Right hindlimb (tissue), 1 donor: ENCODE measurements at regions not wholly inside any gene's neighbourhood (a gene's known extent, or its start where the extent isn't known, plus 50 kb on each side); places are given as distances from the start of the nearest gene placed in this dataset.
"Not testable (repeated sequence)": the region's sequence is repeated elsewhere in the genome, so short reads cannot be mapped to it uniquely, and the experiment has no call there.

Source experiments
- DNase-seq: peaks from one replicate; pipeline ENCODE4 v3.0.0-alpha.2; 2018

DNA sequence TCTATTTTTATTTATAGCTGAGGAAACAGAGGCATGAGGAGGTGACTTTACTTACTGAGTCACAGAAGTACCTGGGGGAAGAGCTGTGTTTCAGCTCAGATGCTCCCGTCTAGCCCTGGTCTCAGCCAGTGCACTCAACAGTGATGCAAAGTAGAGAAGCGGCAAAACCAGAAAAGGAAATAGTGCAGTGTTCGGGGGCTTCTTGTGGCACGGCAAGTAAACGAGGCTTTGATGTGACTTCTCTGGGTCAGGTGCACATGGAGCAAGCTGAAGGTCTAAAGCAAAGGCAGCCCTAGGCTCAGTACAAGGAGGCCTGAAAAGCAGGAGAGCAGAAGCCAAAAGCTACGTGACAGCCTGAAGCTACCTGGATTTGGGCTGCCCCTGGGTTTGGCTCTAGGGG is 526.7 kb upstream of the ADAMTS16 start:
- no peak for DNase-seq

DNA sequence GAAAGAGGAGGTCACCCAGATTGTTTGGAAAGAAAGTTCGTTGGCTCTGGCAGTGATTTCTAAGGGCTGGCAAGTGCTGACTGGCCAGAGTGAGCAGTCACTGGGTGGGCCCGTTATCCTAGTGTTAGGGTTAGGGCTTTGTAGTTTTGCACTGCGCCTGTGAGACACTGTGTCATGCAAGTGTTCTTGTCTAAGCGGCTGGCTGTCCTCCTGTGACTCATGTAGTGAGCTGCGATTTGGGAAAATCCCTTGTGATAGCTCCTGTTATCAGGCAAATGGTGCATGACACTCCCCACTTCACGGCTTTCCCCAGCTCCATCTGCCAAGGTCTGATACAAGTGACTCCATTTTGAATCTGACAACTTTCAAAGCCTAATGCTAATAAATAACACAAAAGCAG is 526.0 kb upstream of the ADAMTS16 start:
- DNase-seq, result no peak

DNA sequence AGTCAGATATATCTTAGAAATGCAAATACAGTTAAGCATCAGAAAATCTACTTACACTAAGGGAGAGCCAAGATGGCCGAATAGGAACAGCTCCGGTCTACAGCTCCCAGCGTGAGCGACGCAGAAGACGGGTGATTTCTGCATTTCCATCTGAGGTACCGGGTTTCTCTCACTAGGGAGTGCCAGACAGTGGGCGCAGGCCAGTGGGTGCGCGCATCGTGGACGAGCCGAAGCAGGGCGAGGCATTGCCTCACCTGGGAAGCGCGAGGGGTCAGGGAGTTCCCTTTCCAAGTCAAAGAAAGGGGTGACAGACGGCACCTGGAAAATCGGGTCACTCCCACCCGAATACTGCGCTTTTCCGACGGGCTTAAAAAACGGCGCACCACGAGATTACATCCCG is 524.8 kb upstream of the ADAMTS16 start:
- not testable (repeated sequence) for DNase-seq

DNA sequence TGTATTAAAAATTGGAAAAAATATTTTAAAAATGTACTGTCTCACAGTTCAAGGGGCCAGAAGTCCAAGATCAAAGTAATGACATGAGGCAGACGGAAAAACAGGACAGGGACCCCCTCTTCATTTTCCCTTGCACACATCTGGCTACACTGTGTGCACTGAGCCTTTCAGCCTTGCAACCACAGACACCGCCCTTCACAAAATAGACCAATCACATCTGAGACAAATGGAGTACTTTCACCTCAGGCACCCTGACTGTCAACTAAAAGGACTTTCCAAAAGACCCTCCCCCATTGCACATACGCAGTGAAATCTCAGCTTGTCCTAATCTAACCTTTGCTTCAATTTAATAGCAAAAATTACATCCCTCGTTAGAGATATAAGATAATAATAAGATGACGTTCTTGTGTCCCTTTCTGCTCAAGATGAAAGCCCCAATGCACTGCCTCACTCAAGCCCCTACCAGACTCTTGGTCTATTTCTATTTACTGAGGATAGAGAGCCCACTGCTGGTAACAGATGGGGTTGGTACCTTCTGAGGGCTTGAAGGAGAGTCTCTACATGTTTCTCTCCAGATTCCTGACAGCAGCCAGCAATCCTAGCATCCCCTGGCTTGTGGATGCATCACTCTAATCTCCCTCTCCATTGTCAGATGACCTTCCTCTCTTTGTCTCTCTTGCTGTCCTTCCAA is 514.8 kb upstream of the ADAMTS16 start:
- no peak for DNase-seq

DNA sequence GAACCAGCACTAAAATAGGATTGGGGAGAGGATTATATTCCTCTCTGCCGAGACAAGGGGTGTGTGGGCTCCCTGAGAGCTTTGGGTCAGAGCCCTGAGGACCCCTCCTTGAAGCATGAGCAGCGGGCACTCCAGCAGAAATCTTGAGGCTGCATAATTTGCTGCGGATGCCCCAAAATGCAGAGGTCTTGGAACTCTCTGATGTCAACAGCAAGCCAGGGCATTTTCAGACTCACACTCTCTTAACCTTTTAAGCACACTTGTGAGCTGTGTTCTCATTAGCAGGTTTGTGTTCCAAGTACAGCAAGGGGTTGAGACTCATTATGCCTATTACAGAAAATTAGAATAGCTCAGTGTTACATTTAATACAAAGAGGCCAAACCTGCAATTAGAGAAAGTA is 513.0 kb upstream of the ADAMTS16 start:
- no peak for DNase-seq

DNA sequence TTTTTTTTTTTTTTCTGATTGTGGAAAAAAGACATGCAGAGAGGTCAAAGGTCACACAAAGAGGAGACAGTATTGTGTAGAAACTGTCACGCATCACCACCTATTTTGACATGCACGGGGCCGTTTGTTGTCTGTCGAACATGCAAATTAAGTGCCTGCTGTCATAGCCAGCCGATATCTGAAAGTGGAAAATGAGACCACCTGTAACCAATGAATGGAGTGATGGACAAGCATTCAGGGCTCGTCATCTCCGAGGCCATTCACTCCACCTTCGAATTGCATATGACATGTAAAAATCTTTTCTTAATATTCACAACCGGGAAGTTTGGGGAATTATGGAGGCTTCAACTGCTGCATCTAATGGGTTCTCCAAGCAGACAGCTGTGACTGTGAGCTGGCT is 512.2 kb upstream of the ADAMTS16 start:
- no peak for DNase-seq

DNA sequence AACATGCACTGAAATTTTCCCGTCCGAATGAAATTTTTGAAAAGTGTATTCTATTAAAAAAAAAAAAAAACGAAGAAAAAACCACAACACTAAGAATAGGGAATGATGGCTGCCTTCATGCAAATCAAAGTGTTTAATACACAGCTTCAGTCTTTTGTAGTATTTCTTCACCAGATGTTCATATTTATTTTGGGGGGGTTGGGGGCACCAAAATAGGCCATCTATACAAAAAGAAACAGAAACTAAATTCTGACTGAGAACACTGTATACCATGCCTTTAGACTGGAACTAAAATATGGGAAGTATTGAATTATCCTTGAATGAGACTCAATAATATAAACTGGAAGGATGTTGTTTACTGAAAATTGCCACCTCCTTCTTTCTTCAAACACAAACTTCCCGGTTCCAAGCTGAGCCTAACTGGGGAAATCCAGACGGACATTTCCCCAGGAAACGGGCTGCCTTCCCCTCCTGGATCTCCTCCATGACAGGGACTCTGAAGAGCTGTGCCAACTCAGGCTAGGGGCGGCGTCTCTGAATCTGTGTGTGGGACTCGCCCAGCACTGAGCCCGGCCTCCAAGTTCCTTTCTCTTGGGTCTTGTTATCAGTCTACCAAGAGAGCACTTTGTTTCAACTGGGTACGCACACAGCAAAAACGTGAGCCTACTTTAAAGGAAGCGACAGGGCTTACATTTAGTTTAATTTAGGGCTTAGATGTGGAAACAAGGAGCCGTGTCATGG is 511.3 kb upstream of the ADAMTS16 start:
- no peak for DNase-seq

DNA sequence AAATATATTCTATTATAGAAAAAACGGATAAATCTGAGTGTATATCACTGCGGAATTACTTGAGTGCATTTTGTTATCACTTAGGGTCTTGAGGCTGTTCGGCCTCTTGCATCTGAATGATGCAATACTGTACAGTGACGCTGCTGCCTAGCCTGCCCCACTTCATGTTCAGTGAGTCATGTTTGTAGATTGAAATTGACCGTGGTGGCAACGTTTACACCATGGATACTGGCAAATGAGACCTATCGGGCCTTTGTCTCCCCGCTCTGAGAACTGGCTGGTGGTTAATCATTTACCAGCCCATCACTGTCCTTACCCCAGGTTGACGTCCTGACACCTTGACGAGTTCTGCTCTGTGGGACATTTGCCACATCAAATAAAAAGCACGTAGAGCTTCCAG is 510.1 kb upstream of the ADAMTS16 start:
- DNase-seq, result no peak

DNA sequence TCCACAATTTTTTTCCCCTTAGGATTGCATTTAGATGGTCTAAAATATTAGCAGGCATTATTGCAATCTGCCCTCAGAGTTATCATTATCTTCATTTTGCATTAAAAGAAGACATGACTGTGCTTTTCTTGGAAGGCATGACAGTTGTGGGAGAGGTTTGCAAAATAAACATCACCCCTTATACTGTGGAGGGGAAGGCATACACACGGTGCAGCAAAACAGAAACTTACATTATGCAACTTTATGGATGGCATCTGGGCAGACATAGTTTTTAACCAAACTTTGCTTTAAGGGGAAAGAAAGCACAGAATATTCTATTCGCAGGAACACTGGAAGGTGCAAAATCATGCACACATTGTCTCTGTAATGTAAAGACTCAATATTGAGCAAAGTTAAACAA is 505.8 kb upstream of the ADAMTS16 start:
- no peak for DNase-seq

DNA sequence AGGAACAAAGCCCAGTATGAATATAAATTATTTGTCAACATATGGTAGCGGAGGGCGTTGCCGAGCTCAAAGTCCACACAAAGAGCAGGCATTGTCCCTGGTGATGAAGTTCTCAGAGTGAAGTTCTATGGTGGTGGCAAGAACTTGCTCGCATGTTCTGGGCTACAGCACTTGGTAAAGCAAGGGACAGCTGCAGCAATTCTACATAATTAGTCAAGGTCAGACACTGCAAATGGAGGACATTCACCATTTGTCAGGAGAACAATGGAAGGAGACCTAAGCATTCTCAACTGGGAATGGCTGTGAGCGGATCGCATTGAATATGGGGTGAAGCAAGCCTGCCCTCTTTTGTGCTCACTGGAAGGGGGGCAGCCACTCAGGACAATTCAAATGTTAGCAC is 503.8 kb upstream of the ADAMTS16 start:
- DNase-seq, result no peak

DNA sequence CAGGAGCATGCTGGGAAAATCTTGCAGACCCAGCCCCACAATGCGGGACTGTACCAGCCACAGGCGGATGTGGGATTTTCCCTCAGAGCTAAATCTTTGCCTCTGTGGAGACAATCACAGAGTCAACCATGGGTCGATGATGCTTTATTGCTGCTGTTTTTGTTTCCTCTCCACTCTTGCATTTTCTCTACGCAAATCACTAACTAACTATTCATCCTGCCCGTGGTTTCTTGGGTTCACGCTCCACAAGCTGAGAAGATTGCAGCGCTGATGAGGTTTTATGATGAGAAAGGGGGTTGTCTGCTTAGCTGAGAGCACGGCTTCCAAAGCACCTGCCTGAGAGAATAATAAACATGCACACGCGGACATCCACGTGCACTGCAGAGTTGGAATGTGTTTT is 500.2 kb upstream of the ADAMTS16 start:
- no peak for DNase-seq

DNA sequence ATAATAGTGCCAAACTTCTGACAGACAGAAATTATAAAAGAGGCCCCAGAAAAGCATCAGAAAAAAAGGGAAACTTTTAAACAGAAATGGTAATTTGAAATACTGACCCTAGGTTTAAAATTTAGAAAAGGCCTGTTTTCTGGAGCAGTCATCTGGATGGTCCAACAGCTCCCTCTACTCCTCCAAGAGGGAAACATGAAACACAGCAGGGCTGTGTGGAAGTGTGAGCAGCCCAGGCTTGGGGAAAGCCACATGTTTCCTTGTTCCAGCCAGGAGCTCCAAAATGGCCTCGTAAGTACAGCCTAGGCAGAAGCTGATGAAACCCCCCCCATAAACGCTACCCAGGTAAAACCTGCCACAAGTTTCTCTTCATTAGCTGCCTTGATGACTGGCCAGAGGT is 499.3 kb upstream of the ADAMTS16 start:
- no peak for DNase-seq

DNA sequence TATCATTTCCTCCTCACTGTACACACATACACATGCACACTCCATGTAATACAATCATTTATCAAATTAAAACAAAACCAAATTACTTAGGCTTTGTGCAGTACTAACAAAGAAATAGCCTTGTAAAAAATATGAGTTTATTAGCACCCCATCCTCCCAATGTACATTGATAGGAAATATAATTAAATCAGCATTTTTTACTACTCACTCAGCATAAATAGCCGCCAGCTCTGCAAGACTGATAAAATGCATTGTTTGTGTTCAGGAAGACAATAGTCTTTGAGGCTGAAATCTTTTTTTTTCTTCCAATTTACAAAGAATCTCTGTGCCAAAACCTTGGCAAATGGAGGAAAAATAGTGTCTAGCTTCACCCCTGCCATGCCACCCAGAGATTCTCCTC is 497.6 kb upstream of the ADAMTS16 start:
- DNase-seq, result no peak

DNA sequence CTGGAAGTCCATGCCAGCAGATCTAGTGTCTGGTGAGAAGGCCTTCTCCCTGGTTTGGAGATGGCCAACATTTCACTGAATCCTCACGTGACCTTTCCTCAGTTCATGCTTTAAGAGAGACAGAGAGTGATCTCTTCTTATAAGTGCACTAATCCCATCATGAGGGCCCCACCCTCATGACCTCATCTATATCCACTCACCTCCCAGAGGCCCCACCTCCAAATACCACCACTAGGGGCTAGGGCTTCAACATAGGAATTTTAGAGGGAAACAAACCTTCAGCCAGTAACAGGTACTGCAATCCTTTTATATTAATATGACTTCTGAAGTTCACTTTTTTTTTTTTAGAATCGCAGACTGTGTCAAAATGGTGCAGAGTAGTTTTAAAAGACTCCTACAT is 496.9 kb upstream of the ADAMTS16 start:
- DNase-seq, result no peak

DNA sequence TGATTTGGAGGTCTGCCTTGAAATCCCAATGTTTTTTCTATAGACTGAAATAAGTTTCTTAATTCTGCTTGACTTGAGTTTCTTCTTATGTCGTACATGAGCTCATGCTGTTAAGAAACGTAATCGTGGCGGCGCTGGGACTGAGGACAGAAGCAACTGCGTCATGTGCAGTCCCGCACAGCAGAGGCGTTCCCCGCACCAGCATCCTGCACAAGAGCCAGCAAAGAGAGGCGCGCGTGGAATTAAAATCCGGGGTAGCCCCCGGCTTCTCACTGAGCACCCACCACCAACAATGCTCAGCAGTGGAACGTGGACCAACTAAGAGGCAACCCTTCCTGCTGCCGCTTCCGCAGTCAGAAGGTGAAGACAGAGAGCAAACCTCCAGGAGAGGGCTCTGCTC is 496.2 kb upstream of the ADAMTS16 start:
- no peak for DNase-seq

DNA sequence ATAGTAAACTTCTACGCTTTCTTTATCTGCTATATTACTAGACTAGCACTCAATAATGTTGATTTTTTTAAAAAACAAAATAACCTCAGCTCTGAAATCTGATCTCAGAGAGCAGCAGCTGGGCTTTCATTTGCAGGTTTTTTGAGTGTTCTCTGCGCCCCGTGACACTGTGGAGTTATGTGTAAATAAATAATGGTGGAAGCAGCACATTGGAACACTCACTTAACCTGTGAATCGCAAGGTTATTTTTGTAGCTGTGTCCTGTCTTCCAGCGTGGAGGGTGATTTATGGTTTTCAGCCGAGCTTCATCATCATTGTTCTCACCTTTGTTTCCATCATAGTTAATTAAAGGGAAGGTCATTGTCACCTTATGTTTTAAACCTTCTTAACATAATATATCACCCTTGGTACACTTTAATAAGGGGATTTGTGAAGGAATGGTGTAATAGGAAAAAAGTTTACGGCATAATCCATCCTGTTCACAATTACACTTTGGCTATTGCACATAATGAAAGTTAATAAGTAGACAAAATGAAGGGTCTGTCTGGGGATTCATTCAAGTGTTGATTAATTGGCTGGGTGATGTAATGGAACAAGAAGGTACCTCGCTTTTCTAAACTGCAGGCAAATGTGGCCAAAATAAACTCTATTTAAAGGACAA is 493.3 kb upstream of the ADAMTS16 start:
- no peak for DNase-seq

DNA sequence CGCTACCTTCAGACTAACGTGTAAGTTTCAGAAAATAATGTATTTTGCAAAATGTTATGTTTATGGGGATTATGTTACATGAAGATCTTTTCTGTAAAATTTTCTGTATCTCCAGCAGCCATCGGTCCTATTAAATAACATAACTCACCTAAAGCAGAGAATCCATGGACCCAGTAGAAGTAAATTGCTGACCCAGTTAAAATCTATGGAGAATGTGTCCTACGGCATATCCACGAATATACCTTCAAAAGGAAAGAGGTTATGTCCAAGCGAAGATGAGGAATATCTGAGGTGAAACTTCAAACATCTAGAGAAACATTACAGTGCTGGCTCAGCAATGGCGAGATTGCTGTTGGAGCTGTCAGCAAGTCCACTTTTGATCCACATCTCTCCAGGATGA is 492.2 kb upstream of the ADAMTS16 start:
- no peak for DNase-seq

DNA sequence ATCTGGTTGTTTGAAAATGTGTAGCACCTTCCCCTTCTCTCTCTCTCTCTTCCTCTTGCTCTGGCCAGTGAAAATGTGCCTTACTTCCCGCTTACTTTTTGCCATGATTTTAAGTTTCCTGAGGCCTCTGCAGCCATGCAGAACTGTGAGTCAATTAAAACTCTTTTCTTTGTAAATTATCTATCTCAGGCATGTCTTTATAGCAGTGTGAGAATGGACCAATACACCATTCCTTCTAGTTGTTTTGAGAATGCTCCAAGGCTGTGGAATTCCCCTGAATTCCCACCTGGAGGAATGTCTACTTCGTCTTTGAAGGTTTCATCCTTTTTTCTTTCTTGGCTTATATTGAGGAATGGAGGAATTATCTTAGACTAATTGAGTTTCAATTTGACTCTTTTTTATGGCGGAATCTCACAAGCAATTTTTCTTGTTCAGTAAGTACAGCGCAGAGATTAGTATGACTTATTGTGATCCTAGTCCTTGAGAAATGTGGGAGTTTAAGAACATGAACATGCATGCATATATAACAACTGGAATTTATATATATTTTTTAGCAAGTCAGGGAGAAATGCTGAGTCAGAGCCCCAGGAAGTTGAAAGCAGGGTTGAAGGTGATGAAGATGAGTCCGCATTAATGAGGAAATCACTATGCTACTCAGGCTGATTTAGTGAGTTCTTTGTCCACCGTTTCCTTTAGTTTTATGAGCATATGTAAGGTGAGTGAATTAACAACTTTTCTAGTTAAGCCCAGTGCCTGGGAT is 488.1 kb upstream of the ADAMTS16 start:
- DNase-seq, result no peak

DNA sequence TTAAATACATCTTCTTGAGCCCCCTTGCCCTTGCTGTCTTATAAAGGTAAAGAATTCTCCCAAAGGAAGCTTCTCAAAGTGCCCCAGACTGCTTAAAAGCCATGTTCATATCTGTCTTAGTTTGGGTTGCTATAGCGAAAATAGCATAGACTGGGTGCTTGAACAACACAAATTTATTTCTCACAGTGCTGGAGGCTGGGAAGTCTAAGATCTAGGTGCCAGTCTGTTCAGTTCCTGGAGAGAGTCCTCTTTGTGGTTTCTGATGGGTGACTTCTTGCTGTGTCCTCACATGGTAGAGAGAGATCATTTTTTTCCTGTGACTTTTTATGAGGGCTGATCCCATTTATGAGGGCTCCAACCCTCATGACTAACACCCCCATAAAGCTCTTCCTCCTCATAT is 486.7 kb upstream of the ADAMTS16 start:
- no peak for DNase-seq

DNA sequence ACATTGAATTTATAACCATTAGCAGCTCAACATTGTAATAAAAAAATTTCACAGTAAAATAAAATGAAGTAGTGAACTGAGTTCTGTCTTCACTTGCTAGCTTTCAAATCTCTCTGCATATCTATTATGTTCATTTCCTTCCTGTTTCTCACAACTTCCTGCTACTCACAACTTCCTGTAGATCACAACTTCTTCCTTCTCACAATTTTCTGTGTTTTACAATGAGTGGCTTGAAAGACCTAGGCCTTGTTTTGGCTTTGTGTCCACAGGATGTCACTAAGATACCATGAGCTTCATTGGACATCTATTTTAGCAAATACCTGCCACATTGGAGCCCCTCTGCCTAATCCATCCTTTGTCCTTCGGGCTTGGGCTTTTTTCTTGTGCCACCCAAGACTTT is 480.3 kb upstream of the ADAMTS16 start:
- DNase-seq, result no peak

DNA sequence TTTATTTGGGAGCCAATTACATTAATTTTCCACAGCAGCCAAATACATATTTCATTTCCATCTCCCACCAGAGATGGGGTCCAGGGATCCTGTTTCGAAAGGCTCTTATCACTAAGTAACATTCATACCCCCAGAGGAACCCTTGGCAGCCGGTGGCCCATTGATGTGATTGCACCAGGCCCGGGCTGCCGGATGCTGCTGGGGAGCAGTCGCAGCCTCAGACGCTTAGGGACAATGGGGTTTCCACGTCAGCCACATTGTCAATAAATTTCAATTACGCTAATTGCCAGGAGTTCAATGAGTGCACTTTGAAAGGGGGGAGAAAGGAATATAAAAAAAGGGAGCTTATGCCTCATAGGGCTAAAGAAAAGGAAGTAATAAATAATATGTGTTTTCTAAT is 478.8 kb upstream of the ADAMTS16 start:
- DNase-seq, result no peak

DNA sequence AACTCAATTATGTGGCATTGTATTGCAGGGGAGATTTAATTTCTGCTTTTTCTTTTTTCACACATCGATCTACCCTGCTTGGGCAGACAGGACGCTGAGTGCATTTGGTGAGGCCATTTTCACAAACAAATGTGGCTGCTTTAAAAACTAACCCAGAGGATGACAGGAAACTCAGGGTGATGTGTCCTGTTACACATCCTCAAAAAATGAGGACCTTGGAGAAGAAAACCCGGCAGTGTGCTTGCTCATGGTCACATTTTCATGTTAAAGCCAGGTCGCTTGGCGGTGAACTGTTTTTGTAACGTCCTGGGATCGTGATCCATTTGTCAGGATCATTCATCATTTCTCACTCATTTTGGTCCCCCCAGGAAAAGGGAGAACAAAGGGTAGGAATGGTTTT is 478.3 kb upstream of the ADAMTS16 start:
- no peak for DNase-seq

DNA sequence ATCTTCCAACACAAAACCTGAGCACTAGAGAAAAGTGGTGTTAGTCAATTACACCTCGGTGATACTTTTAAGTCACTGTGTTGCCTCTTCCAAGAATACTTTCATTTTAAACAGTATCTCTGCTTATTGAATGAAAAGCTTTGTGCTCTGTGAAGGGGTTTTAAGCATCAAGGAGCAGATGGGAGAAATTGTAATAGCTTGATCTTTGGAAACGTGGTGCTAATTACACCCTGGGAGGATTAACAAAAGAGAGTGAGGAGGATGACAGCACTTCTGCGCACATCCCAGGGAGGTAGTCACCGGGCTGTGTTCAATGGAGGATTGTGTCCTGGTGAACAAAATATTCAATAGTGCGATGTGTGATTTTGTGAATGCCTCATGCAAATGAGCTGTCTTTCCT is 477.4 kb upstream of the ADAMTS16 start:
- DNase-seq, result no peak

DNA sequence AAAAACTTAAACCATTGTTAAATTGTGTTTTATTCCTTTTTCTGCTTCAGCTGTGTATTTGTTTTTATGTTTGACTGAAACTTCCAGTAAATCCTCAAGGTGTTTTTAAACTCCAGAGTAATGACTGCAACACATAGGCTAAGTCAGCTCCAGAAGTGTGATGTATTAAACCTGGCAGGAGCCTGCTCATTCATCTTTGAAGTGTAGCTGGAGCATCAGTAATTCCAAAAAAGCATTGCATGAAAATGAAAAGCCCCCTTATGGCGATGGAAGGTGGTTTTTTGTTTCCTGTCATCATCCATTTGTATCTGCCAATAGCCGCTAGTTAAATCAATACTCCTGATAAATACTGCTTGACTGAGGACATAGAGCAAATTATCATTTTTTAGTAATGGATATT is 474.2 kb upstream of the ADAMTS16 start:
- DNase-seq, result no peak
